Liver (tissue), 3 donors: ENCODE measurements at regions not wholly inside any gene's neighbourhood (a gene's known extent, or its start where the extent isn't known, plus 50 kb on each side); places are given as distances from the start of the nearest gene placed in this dataset.

Experiments
- ATF3 ChIP-seq: IDR thresholded peaks from 2 replicates; pipeline ENCODE4 v1.6.1; 2016; ENCODE audit warnings: antibody characterized with exemption
- CTCF ChIP-seq: fragments of 150-350 bp; IDR thresholded peaks from 2 replicates; pipeline ENCODE4 v1.5.1; 2017; ENCODE audit warnings: improper control_type of control experiment, low read depth, low read length; ENCODE audit not compliant: missing input control
- FOXA1 ChIP-seq: IDR thresholded peaks from 2 replicates; pipeline ENCODE4 v1.6.1; 2016; ENCODE audit warnings: antibody characterized with exemption
- FOXA2 ChIP-seq: IDR thresholded peaks from 2 replicates; pipeline ENCODE4 v1.6.1; 2016; ENCODE audit warnings: antibody characterized with exemption
- GABPA ChIP-seq, 2 donors: IDR thresholded peaks in 1 of 2; conservative IDR thresholded peaks in 1 of 2; 2 replicates each; pipeline ENCODE4 v1.6.1; 2016; ENCODE audit warnings: antibody characterized with exemption in 2 of 2, mild to moderate bottlenecking in 1 of 2, moderate library complexity in 1 of 2
- HNF4G ChIP-seq: IDR thresholded peaks from 2 replicates; pipeline ENCODE4 v1.6.1; 2016; ENCODE audit warnings: antibody characterized with exemption
- JUND ChIP-seq, 2 donors: IDR thresholded peaks; 2 replicates each; pipeline ENCODE4 v1.6.1; 2016; ENCODE audit warnings: antibody characterized with exemption in 2 of 2
- RAD21 ChIP-seq, 2 donors: IDR thresholded peaks; 2 replicates each; pipeline ENCODE4 v1.6.1; 2016; ENCODE audit warnings: antibody characterized with exemption in 2 of 2, mild to moderate bottlenecking in 2 of 2
- REST ChIP-seq: IDR thresholded peaks from 2 replicates; pipeline ENCODE4 v1.6.1; 2016; ENCODE audit warnings: antibody characterized with exemption, mild to moderate bottlenecking
- TAF1 ChIP-seq: conservative IDR thresholded peaks from 2 replicates; pipeline ENCODE4 v1.6.1; 2016; ENCODE audit warnings: antibody characterized with exemption, mild to moderate bottlenecking
- YY1 ChIP-seq: IDR thresholded peaks from 2 replicates; pipeline ENCODE4 v1.6.1; 2016; ENCODE audit warnings: antibody characterized with exemption, mild to moderate bottlenecking
- TF ChIP-seq, protein P1 (sequence below): IDR thresholded peaks from 2 replicates; pipeline ENCODE4 v1.6.1; 2016; ENCODE audit warnings: antibody characterized with exemption
- donor health status: healthy.
- donor health status: healthy.

DNA sequence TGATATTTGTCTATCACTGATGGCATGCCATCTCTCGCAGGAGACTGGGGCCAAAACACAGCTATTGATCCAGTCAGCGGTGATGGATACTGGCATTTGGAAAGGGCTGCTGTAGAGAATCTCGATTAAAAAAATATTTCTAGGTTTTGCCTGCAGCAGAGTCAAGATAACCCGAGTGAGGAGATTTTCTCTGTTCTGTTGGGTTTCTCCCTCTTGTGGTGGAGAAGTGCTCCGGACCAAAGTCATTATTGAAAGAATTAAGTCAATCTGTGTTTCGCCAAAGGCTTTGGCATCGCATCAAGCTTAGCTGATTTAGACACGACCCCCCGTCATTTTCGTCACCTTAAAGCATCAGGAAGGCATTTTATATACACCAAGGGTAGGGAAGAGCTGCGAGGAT is 97.1 kb upstream of the IRX2 start:
- TF ChIP-seq CTCF = no peak
- TF ChIP-seq, protein P1, sequence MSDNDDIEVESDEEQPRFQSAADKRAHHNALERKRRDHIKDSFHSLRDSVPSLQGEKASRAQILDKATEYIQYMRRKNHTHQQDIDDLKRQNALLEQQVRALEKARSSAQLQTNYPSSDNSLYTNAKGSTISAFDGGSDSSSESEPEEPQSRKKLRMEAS = no peak
- no peak for TF ChIP-seq FOXA1
- TF ChIP-seq GABPA (IDR thresholded peaks at IDR 0.05 in 1 of 2, conservative IDR thresholded peaks at IDR 0.05 in 1 of 2) = no peak
- no peak for TF ChIP-seq RAD21 (IDR thresholded peaks at IDR 0.05)
- TF ChIP-seq ATF3 = no peak
- no peak for TF ChIP-seq REST
- no peak for TF ChIP-seq HNF4G
- no peak for TF ChIP-seq YY1
- no peak for TF ChIP-seq FOXA2
- no peak for TF ChIP-seq TAF1
- TF ChIP-seq JUND (IDR thresholded peaks at IDR 0.05) = no peak
